Pons (tissue), 1 donor: ENCODE measurements at regions not wholly inside any gene's neighbourhood (a gene's known extent, or its start where the extent isn't known, plus 50 kb on each side); places are given as distances from the start of the nearest gene placed in this dataset.
"Not testable (repeated sequence)": the region's sequence is repeated elsewhere in the genome, so short reads cannot be mapped to it uniquely, and the experiment has no call there.

ENCODE experiments used
- DNase-seq: peaks from one replicate; pipeline ENCODE4 v3.0.0-alpha.2; 2016; ENCODE audit warnings: low spot score

DNA sequence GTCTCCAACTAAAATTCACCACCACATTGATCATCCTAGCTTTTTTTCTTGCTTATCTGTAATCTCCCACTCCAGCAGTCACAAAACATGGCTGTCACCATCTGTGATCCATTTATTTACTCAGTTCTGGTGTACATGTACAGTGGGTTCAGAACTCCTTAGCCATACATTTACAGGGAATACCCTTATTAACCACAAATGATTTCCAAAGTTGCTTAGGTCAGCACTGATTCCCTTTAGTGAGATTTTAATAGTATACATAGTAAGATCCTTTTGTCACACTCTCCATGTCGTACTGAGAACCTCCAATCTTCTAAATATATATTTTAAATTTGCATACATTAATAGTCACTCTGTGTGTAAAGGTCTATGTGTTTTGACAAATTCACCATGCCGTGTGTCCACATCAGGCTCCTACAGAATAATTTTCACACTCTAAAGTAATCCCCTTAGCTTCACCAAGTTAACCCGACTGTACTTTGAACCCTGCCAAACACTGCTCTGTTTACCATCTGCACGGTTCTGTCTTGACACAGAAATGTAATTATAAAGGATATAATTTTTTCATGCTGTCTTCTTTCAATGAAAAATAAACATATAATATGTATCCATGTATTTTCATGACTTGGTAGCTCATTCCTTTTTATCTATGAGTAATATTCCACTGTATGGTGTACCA is 473.6 kb upstream of the ZP4 start:
- no peak for DNase-seq

DNA sequence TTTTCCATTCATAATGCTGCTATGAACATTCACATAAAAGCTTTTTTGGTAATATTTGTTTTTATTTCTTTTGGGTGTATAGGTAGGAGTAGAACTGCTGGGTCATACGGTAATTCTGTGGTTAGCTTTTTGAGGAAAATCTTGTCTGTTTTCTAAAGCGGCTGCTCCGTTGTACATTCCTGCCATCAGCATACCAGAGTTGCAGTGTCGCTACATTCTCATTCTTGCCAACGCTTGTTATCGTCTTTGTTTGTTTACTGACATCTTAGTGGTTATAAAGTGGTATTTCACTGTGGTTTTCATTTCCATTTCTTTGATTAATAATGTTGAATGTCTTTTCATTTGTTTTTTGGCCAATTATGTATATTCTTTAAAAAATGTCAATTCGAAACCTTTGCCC is 469.8 kb upstream of the ZP4 start:
- DNase-seq = no peak

DNA sequence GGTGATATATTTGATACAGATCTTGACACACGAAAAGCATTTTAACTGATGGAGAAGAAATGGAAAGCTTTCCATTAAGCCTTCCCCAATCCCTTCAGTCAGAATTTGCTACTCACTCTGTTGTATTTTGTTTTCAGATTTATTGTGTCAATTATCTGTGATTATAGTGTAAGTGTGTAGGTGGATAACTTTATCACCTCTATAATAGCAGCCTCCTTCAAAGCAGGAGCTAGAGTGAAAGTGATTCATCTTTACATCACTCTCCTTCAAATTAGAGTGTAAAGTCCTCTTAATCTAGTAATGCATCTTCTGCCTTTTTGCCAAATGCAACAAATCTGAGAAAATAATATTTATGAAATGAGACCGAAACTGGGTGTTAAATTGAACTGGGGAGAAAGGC is 459.7 kb upstream of the ZP4 start:
- DNase-seq = no peak

DNA sequence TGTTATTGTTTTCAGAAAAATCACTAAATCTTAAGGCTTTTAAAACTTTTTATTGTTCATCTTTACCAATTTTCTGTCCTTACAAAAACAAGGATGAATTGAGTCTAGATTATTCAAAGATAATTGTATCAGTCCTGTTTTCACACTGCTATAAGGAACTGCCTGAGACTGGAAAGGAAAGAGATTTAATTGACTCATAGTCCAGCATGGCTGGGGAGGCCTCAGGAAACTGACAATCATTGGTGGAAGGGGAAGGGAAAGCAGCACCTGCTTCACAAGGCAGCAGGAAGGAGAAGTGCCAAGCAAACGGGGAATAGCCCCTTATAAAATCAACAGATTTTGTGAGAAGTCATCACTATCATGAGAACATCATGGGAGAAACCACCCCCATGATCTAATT is 455.6 kb upstream of the ZP4 start:
- no peak for DNase-seq

DNA sequence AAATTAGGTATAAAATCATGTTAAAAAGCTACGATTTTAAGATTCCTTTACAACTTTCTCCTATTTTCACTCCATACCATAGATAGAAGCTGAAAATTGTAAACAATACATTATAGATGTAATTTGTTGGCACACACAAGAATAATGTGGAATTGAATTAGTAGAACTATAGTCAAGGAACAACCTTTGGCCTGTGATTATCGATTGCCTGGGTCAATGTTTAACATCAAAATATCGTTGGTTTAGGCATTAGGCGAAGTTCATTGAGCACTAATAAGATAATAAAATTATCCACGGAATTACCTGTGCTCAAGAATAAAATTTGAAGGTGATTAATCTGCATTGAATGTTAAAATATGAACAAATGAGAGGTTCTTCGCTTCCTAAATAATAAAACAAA is 455.1 kb upstream of the ZP4 start:
- DNase-seq = no peak

DNA sequence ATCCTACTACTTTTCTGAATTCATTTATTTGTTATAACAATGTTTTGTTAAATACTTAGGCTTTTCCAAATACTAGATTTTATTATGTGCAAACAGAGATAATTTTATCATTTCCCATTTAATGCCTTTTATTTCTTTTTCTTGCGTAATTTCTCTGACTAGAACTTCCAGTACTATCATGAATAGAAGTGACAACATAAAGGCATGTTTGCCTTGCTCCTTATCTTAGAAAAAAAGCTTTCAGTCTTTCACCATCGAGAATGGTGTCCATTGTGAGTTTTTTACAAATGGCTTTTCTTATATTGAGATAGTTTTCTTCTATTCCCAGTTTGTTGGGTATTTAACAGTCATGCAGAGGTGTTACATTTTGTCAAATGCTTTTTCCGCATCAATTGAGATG is 453.1 kb upstream of the ZP4 start:
- DNase-seq = no peak

DNA sequence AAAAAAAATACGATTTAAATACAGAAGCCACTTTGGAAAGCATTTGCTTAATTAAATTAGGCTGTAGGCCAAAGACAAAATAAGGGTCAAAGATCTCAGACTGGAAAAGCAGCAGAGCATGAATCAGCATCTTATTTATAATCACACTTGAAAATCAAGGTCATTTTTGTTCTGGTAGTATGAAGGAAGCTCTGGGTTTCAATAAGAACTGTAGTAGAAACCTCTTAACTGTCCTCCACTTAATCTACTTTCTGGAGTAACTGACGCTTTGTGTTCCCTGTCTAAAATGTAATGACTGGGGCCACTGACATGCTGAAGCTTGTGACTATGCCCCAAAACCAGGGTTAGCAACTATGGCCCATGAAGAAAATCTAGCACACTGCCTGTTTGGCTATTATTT is 450.7 kb upstream of the ZP4 start:
- DNase-seq = no peak

DNA sequence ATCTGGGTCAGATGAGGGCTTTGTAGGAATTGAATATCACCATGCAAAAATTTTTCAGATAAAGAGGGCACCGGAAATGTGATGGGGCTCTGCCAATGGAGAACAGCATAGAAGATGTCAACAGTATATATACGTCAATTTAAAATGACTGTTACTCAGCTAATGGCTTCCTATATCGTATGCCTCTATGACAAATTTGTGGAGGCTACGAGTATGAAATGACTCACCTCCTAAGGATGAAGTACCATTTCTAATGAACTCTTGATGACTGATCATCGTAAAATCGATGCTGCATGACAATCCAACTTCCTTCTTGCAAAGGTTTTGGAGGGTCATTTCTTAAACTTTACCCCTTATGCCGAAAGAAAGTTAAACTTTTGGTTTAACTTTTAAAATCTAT is 450.3 kb upstream of the ZP4 start:
- DNase-seq = no peak

DNA sequence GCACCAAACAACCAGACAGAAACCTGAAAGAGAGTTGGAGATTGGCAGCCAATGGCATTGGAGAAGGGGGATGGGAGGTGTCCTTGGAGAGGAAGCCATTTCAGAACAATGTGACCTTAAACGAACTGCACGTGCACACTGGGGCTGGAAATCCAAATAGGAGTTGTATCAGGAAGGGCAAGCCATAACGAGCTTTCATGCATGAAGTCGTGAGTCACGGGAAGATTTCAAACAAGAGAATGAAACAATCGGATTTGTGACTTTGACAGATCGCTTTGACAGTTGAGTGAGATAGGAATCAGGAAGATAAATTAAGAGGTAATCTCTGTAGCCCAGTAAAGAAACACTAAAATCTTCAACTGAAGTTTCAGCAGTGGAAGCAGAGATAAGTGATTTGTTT is 445.8 kb upstream of the ZP4 start:
- DNase-seq = no peak

DNA sequence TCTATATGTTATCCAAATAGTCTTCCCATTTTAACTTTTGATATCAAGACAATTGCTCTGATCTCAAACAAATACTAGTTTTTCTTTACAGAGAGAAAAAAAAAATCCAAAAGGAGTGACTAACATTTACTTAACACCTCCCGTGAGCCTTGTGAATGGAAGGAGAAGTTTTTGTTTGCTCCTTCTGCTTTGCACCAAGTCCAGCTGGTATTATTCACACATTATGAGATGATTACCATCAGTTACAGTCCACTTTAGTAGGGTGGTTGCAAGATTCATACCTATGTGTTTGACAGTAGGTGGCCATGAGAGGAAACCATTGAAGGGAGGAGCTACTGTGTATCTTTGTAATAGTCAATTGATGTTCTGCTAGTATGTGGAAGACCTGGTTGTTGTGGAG is 443.4 kb upstream of the ZP4 start:
- no peak for DNase-seq

DNA sequence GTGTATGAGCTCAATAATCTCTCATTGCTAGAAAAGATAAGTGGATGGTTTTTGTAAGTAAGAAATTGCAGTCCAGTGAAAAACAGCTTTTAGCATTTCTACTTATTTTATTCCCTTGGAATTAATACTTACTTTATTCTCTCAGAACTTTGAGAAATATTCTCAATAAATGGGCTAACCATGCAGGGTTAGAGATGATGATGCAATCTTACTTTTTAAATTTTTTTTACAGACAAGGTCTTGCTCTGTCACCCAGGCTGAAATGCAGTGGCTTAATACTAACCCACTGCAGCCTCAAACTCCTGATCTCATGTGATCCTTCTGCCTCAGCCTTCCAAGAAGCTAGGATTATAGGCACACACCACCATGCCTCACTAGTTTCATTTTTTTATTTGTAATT is 440.8 kb upstream of the ZP4 start:
- DNase-seq = no peak

DNA sequence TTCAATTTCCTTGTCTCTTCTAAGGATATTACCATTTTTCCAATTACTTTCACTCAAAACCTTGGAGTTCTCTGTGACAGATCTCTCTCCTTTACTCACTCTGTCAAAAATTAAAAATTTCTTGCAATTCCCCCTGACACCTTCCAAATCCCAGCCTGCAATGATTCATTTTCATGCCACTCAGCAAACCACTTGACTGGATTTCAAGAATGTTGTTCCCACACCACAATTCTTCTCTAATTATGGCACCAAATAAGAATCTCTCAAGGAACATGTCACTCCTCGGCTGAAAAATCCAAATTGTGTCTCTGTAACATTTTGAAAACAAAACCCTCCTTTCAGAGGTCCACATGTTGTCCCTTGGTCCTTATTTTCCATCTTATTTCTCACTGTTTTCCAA is 438.9 kb upstream of the ZP4 start:
- no peak for DNase-seq

DNA sequence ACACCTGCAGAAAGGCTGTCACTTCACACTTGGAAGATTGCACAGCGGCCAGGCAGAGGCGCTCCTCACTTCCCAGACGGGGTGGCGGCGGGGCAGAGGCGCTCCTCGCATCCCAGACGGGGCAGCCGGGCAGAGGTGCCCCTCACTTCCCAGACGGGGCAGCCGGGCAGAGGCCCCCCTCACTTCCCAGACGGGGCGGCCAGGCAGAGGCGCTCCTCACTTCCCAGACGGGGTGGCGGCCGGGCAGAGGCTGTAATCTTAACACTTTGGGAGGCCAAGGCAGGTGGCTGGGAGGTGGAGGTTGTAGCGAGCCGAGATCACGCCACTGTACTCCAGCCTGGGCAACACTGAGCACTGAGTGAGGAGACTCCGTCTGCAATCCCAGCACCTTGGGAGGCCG is 436.3 kb upstream of the ZP4 start:
- DNase-seq = not testable (repeated sequence)

DNA sequence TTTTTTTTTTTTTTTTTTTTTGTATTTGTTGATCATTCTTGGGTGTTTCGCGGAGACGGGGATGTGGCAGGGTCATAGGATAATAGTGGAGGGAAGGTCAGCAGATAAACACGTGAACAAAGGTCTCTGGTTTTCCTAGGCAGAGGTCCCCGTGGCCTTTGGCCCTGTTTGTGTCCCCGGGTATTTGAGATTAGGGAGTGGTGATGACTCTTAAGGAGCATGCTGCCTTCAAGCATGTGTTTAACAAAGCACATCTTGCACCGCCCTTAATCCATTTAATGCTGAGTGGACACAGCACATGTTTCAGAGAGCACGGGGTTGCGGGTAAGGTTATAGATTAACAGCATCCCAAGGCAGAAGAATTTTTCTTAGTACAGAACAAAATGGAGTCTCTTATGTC is 435.8 kb upstream of the ZP4 start:
- DNase-seq = not testable (repeated sequence)

DNA sequence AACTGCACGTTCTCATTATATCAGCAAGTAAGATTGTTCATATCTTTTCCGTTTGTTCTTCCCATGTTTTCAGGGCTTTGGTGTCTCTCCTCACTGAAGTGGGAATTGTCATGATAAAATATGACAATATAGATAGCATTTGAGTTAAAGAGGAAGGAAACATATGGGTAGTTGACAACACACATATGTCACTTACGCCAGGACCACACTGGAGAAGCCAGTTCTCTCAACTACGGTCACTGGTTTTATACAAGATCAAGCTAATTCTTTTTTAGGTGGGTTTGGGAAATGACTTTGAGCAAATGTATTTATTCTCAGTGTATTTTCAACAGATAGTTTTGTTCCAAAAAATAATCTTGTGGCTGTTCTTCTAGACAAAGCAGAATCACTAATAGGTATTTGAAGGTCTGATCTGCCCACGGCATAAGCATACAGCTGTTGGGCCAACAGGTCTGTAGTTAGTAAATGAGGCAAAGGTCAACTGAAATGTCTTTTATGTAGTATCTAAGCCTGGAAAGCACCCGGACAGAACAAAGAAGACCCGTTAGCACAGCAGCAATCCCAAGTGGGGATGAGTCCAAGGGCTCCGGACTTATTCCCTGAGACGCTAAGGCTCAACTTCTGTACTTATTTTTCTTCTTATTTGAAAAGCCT is 433.6 kb upstream of the ZP4 start:
- DNase-seq = no peak

DNA sequence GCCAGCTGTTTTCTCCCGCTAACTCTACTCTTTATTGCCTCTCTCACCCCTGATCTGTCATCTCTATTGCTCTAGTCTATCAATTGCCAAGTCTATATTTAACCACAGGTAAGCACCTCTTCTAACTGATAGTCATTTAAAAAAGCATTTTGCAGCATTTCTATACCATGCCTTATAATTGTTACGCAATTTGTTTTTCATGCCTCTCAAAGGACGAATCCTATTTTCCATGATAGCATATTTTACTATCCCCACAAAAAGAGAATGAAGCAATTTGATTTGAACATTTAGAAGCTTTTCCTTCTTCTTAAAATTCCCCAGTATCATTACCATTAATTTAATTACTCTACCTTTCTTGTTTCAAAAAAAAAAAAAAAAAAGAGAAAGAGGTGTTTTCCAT is 432.8 kb upstream of the ZP4 start:
- DNase-seq = no peak

DNA sequence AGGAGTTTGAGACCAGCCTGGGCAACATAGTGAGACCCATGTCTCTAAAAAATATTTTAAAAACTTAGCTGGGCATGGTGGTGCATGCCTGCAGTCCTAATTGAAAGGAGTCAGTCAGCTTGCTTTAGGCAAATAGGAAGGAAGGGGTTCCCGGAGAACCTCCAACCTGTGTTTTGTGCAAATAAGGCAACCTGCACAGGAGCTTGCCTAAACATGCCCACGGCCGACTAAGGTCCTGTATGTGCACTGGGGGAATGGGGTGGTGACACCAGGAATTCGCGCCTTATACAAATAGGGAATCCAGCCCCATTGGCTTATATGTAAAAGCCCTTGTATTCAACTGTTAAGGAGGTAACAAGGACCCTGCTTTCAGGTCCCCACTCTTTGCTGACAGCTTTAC is 429.2 kb upstream of the ZP4 start:
- DNase-seq = no peak

DNA sequence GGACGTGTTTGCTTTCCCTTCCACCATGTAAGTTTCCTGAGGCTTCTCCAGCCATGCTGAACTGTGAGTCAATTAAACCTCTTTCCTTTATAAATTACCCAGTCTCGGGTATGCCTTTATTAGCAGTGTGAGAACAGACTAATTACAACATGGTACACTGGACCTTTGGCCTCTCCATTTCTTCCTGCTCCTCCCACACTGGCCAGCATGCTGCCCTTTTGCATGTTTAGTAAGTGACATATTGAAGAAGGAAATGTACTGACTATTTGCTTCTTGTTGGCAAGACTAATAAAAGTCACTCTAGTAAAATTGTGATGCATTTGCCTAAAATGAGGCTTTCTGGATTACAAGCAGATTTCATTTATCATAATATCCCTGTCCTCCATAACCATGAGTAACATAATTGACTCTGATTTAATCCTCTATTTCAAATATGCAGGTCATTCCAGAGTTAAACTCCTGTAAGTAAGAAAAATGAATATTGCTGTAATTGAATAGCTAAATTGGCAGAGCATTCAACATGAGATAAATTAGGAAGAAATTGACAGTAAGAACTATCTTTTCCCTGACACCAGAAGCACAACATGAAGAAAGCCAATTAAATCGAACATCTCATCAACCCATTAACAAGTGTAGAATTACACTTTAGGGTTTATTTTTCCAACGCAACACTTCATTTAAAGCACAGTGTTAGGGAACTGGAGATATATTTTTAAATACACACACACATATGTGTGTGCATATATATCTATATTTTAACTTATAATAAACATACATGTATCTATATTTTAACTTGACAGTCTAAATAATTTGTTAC is 427.8 kb upstream of the ZP4 start:
- no peak for DNase-seq

DNA sequence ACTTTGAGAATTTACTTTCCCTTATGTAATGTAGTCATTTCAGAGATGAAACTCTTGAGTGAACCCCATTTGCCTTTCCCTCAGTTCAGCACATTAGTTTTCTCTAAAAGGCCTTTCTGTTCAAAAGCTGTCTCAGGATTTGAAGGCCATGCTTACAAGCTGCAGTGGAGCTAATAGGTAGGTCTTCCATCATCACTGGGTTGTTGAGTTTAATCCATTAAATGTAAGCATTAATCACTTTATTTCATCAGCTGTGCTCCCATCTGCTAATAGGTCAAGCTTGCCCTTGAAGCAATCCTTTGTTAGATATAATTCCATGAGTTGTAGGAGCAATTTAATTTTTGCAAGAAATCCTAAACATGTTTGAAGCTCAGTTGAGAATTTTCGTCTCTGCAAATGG is 422.2 kb upstream of the ZP4 start:
- DNase-seq = no peak

DNA sequence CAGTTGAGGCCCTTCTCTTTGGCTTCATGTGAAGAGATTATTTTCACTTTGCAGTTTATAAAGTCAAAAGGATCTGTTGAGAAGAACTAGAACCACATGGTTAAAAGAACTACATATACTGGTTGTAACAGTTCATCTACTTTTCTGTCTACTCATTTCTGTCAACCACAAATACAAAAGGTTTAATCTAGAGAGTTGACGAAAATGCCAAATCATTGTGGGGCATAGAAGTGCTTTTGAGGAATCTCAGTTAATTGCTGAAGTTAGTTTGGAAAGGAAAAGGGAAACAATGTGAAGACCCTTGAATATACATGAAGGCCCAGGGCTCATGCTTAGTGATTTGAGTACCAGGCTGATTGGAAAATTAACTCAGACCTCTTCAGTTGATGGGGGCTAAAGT is 415.7 kb upstream of the ZP4 start:
- DNase-seq = no peak

DNA sequence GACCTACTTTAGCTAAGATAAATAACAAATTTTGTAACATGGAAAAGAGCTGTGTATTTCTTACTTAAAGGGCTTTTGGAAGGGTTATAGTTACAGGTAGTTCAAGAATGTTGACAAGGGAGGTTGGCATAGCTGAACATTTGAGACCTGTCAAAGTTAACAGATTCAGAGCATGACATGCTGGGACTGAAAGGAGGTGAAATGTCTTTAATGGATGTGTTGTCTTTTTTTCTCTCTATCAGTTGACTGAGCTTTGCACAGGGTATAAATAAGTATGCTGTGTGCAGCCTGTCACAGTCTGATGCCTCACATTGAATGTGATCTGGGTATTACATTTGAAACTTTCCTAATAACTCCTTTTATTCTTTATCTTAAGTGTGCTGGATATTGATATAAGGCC is 411.9 kb upstream of the ZP4 start:
- no peak for DNase-seq

DNA sequence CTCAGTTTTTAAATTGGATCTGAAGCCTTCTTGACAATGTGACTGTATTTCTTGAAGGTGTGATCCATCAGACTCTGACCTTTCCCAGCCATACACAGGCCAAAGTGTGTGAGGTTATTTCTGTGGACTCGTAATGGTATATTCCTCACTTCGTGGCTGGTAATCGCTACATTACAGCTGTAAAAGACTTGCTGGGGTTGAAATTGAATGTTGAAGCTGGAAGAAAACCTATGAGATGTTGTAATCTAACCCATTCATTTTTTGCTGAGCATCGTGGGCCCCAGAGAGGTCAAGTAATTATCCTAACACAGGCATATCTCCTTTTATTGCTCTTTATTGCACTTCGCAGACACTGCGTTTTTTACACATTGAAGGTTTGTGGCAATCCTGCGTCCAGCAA is 405.6 kb upstream of the ZP4 start:
- no peak for DNase-seq

DNA sequence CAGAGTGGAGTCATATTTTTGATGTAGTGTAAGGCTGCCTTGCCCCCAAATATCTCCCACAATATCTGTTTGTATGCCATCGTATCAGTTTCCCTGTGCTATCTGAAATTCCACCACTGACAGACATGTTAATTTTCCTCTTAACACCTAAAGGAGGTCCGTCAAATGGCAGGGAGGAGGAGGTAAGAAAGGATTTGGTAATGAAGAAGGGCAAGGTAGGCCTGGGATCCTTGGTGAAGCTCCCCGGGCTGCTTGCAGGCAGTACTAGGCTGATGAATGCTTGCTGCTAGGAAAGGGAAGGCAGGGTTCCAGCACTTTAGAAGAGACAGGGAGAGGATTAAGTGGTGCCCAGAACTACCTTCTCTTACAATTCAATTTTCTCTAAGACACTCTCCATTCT is 402.4 kb upstream of the ZP4 start:
- DNase-seq = no peak

DNA sequence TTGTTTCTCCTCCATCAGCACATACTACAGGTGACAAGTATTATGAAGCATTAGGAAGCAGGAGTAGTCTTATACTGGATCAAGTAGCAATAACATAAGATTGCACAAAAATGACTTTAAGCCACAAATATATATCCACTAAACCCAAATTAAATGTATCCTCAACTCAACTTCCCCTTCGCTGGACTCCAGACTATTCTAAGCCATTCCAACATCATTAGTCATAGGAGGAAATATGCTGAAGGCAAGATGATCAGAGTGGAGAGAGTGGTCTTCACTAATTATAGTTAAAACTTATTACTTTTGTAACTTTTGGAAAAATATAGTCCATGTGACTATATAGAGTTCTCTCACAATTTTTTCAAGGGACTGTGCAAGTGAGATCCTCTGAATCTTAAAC is 390.7 kb upstream of the ZP4 start:
- no peak for DNase-seq
